AG08396 (cell line): ENCODE measurements at regions not wholly inside any gene's neighbourhood (a gene's known extent, or its start where the extent isn't known, plus 50 kb on each side); places are given as distances from the start of the nearest gene placed in this dataset.

ENCODE experiments used
- DNase-seq: peaks from one replicate; pipeline ENCODE4 v3.0.0; 2012; ENCODE audit warnings: low spot score, mixed read lengths

DNA sequence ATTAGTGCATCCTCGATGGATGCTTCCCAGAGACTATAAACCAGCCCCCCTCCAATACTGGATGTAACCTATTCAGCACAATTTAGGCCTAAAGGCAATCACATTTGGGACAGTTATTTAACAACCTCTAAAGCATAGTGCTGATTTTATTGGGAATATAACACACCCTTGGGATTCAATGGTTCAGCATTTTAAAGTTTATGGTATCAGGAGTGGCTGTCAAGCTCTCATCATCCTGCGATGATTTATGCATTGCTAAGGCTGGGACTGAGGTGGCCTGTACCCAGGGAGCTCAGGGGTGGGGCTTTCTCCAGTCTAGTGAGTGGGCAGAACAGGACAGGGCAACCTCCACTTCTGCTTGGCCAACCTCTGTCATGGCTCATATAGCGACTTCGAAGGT is 464.9 kb downstream of the INHBA start:
- no peak for DNase-seq

DNA sequence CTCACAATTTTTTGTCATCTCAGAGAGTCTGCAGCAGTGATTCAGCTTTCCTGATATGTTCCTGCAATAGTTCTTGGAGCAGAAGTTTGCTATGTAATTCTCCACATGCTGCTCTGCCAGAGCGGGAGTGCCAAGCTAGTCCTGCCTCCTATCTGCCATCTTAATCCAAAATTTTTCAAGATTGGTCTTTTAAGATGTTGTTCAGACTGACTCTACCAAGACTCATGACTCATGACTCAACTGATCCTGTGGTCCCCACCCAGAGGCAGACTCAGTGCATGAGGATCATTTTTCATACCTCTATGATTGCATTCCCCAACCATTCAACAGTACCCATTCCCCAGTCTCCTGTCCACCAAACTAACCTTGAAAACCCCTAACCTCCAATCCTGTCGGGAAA is 470.8 kb downstream of the INHBA start:
- no peak for DNase-seq

DNA sequence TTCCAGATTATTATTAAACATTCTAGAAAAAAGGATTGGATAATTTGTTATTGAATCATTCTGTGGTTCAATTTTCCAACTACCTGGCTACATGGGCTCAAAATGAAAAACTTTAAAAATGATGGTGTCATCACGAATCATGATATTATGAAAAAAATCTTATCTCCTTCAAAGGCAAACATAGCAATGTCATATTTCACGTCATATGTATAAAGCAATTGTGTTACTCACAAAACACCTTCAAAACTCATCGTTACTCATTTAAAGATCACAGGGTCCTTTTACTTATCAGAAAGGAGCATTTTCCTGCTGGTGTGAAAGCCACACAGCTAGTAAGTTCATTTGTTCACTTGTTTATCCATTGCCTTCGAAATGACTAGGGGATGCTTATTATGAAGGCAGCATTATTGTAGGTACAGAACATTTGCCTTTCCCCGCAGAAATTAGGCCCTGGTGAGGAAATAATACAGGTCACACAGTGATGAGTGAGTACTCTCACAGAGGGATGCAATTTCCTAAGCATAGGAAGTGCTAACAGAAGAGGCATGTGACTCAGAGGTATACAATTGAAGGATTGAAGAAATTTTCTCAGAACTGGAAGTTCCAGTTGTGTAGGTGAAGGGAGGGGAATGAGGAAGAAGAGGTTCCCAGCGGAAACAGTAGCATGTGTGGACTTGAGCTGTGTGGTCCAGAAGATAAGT is 478.7 kb downstream of the INHBA start:
- DNase-seq, result no peak

DNA sequence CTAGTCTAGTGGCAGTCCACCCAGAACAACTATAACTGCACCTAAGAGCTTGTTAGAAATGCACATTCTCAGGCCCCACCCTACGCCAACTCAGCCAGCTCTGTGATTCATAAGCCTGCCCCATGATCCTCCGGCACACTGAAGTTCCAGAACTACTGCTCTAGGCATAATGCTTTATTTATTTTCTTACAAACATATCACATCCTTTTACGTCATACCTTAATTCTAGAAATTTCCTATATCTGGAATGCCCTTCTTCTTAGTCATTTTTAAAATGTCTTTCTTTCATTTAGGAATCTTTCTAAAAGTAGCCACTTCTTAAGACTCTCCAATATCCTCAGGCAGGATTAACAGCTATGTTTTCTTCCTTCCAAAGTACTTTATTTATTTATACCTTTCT is 480.1 kb downstream of the INHBA start:
- DNase-seq, result peak; percentile 62

DNA sequence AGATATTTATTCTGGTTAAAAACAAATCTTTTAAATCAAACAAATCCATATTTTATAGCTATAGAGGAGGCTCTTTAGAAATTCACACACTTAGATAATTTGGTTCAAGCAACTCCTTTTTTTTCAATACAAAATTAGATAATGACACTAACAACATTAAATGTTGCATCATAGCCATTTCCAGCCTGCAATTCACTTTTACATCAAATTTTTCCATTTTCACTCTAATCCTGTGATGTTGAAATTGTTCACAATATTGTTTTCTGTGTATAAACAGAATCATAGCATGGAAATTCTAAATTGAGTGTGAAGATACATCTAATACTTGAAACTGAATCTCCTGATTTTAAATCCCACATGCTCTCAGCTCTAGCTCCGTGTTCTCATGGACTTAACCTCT is 482.6 kb downstream of the INHBA start:
- no peak for DNase-seq

DNA sequence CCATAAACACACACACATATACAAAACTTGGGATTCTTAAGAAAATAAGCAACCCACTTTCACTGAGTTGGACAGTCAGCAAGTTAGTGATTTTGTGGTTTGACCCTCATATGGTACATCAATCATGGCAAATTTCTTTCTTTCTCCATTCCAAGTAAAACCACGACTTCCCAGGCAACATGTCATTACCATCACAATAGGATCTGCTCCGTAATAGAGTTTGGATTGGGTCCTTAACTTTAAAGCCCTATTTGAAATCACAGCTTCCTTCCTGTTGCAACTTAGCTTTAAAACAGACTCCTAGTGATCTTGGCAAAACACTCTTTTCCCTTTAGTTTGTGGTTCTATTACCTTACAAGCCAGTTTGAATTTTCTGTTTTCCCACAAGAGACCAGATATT is 483.6 kb downstream of the INHBA start:
- DNase-seq, result no peak

DNA sequence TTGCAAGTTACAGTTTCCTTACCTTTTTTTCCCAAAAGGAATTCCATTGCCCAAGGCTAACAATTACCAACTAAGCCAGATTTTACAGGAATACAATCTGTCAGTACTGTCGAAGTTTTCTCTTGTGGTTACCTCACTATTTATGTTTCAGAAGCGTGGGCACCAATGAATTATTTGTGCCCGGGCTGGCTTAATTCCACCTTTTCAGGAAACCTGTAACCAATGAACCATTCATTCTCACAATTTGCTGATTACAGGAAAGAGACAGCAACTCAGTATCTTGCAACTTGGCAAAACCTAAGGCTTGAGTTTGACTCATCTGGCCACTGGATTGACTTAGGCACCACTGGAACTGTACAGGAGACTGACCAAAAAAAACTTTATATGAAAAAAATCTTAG is 485.6 kb downstream of the INHBA start:
- DNase-seq, result no peak

DNA sequence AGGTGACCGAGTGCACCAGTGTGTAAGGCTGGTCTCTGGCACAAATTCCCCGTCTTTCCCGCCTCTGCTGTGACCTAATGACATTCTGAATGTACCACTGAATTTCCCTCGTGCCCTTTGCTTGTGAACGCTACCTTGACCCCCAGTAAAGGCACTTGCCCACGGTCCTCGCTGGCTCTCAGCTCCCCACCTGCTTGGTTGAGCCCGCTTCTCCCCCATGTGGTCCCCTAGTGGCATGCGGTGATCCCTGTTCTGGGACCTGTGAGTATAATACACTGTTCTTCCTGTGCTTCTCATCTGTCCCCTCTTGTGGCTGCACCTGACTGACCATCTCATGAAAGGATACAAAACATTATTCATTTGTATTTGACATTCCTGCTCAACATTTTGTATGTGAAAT is 495.7 kb downstream of the INHBA start:
- DNase-seq, result no peak

DNA sequence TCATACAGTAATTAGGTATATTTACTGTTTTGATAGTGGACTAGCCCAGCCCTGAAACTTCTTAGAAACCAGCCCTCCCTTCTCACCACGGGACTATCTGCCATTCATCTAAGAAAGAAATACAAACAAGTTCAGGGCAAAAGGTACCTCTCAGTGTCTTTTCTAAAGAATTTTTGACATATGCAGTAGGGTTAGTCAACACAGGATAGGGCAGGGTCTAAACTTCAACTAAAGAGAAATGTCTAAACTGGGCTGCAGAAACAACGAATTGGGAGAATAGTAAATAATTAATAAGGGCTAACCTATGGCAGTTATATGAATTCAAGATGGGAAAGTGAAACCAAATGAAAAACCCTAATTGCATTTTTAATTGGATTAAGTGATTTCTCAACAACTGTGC is 496.6 kb downstream of the INHBA start:
- DNase-seq, result no peak

DNA sequence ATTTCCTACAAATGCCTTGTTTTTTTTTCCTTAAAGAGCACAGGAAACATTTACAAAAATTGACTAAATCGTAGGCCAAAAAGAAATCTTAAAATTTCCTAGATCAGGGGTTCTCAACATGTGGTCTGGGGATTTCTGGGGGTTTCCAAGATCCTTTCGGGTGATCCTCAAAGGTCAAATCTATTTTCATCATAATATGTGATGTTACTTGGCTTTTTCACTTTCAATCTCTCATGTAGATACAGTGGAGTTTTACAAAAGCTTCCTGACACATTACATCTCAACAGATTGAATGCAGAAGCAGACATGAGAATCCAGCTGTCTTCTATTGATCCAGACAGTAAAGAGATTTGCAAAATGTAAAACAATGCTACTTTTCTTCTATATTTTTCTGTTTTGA is 497.3 kb downstream of the INHBA start:
- DNase-seq, result no peak

DNA sequence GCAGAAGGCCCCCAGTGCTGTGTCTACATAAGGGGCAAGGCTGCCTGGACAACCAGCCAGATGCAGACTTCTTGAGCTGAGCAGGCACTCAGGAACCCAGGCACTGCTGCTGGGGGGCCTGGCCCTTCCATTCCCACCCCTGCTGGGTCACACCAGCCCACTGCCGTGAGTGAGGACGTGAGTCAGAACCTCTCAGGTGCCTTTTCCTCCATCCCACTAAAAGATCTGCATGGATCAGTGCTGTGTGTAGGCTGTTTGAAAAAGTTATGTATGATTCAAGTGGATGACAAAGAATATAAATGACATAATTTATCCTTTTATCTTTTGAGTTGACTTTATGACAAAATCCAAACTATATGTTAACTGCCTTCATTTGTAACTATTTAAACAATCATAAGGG is 499.3 kb downstream of the INHBA start:
- DNase-seq, result no peak

DNA sequence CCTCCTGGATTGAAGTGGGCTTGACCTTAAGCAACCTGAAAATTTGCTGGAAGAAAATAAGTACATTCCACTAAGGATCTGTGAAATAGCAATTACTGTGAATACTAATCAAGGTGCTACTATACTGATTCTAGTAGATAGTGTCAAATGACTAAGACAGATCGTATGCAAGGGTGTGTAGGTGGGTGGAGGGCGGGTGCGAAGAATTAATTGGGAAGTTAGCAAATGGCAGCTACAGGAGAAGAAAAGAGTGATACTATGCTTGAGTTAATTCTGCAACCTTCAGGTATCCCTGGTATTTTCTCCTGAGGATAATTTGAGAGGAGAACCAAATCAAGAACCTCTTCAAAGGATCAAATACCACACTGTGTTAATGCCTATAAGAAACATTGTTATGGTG is 501.9 kb downstream of the INHBA start:
- no peak for DNase-seq

DNA sequence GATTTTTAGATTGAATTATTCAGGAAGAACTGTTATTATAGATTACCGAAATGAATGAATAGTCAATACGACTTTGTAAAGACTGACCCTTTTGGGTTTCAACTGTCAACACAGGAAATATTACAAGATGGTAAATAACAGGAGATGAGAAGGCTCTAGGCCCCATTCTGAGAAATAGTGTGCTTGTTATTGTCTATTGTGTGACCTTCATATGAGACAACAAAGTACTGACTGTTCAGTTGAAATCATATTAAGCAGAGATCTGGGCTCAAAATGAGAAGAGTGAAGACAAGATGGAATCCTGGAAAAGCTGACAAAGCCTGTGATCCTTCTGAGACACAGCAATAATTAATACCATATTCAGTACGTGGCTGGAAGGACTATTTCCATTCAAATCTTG is 503.8 kb downstream of the INHBA start:
- no peak for DNase-seq

DNA sequence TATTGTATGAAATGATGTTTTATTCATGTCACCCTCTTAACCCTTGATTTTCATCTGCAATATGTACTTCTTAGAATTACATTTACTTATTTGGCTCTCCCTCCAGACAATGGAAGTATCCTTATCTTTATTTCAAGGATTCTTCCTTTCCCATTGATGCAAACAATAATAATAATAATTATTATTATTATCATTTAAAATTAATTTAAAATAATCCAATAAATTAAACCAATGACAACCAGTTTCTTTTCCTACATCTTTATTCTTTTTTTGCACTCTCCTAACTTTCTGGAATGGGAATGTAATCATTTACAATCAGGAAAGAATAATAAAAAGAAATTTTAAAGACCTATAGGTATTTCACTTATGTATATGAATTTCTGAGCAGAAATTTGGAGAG is 504.4 kb downstream of the INHBA start:
- no peak for DNase-seq

DNA sequence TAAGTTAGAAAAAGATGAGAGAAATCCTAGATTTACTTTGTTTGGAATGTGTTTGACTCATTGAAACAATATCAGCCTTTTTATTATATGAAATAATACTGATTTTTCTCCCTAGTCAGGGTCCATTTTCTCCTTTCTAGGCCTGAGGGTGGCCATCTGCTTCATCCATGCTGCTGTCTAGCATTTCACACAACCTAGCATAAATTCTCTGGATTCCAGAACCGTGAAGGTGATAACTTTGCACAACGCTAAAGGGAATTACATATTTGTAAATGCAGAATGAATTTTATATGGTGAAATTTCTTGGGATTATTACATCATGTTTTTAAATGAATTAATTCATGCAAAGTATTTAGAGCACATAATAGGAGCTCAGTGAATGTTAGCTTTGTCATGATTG is 505.1 kb downstream of the INHBA start:
- DNase-seq, result no peak

DNA sequence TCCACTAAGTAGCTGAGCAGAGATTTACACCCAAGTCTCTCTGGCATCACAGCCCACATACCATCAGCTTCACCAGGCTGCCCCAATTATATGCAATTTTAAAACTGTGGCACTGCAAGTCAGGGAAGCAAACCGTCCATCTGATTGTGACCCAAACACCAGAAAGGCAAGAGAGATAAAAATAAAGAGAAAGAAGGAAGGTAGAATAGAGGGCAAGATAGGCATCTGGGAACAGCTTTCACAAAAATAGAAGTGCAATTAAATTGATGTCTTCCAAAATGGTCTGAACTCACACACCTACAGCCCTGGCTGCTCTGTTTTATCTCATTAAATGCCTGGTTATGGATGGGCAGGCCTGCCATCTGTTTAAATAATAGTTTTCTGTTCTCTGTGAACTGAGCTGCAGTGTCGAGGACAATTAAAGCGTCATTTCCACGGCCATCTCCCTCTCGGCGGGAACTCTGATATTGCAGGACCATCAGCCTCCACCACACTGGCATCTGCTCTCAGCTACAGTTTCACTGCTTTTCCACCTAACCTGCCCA is 509.1 kb downstream of the INHBA start:
- DNase-seq, result no peak

DNA sequence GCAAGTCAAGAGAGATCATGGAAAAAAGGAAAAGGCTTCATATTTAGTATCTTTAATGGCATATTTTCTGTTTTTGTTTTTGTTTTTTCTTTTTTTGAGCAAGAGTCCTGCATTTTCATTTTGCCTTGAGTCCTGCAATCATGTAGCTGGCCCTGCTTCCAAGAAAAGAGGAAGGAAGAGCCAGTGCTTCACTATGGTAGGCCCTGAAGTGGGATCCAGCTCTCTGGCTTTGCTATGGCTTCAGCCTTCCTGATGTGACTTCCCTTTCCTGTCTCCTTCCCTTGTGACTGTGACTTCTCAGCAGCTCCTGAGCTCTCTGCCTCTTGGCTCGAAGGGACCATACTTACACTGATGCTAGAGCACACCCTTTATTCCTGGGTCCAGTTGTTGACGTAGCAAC is 512.3 kb downstream of the INHBA start:
- DNase-seq, result no peak

DNA sequence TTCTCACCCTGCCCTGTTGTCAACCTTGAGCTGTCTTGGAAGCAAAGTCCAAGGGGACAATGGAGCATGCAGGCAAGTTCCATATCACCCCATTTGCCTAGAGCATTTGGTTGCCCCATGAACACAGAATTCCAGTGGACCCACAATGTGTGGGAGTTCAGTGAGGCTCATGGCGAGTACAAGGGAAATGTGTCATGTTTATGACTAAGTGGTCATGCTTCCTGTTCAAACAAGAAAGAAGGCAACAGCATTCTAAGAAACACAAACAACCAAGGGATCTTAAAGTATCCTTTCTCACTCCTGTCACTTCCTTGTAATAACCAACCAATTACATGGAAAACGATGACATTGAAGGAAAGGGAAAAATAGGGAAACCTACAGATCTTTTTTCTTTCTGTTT is 513.0 kb downstream of the INHBA start:
- peak; percentile 48 for DNase-seq

DNA sequence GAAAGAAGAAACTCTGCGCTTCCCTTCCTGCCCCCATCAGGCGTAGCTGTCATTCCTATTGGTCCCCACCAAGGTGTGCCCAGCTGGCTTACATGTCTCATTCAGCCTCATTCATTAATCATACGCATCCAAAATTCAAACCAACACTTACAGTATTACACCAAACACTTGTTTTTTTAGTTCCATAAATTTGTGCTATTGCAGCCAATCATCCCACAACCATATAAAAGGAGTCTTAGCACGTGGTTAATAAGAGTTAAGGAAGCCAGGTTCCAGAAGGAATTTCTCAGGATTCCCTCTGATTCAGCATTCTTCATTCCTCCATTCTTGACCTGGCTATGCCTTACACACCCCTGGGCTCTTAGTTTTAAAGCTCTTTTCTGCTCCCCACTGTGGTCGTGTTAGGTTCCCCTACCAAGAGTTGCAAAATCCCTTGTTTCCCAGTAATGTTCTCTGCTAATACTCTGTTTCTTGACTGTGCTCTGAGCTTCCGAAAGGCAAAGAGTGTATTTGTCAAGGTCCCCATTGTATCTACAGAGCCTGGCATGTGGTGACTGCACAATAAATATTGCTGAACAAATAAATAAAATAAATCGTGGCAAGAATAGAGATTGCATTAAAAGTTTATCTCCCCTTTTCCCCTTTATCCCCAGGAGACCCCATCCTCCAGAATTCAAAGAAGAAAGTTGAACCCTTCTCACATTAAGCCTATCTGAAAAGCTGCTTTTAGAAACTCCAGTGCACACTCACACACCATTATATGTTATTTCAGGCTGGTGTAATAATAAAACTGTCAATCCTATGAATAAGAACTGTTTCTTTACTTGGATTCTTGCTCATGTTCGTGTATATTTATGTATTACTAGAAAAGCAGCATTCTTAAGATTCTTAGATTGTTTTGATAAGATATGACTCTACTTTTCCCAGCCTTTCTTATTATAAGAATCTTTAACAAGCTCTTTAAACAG is 514.4 kb downstream of the INHBA start:
- DNase-seq, result peak; percentile 40

DNA sequence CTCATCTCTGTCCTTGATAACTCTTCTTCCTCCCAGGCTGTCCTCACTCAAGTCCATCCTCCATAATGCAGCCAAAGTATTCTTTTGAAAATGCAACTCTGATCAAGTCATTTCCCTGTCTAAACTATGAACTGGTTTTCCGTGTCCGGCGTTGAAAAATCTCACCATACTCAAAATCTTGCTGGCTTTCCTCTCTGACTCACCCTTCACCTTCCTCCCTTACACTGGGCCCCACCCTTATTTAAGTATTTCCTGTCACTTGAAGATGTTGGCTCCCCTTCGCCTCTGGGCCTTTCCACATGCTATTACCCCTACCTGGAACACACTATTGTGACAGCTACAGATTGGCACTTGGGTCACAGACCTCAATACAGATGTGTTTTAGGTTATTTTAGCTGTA is 515.6 kb downstream of the INHBA start:
- DNase-seq, result no peak

DNA sequence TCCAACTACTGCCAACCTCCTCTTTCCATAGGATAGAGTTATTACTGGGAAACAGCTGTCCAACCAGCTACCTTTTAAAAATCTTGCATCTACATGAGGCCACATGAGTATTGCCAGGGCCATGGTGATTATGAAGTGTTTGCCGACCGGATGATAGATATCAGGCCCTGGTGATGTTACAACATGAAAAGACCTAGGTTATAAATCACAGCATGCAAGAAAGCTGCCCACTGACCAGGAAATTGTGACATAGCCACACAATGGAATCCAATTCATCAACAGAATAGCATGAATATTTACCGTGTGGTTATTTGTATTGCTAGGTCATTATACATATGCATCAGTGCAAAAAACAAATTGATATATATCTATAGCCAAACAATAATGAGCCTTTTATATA is 517.0 kb downstream of the INHBA start:
- DNase-seq, result no peak

DNA sequence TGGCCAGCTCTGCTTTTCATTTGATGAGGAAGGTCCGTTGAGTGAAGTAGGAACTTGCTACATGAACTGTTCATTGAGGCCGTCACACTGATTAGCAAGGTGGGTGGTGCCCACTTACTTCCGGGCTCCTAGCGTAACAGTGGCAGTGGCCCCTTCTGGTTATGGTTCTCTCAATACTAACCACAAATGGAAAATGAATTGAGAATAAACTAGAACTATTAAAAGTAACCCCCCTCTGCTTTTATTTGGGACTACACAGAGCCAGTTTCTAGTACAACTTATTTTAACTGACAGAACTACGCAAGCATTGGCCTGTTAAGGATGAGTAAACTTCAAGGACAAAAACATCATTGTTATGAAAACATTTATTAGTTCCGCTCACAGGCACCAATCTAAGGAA is 519.1 kb downstream of the INHBA start:
- DNase-seq, result no peak

DNA sequence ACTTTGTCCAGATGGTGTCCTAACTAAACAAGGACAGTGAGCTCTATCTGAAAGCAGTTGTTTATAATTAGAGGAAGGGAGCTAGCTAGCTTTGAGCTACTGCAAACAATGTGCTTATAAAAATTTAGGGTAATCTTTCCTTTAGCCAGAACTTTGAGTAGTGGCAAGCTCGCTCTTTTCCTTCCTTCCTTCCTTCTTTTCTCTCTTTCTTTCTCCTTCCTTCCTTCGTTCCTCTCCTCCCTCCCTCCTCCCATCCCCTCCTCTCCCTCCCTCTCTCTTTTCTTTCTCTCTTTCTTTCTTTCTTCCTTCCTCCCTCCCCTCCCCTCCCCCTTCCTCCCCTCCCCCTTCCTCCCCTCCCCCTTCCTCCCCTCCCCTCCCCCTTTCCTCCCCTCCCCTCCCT is 520.1 kb downstream of the INHBA start:
- no peak for DNase-seq
